ENCODE measurements at regions not wholly inside any gene's neighbourhood (a gene's known extent, or its start where the extent isn't known, plus 50 kb on each side); places are given as distances from the start of the nearest gene placed in this dataset.

DNA sequence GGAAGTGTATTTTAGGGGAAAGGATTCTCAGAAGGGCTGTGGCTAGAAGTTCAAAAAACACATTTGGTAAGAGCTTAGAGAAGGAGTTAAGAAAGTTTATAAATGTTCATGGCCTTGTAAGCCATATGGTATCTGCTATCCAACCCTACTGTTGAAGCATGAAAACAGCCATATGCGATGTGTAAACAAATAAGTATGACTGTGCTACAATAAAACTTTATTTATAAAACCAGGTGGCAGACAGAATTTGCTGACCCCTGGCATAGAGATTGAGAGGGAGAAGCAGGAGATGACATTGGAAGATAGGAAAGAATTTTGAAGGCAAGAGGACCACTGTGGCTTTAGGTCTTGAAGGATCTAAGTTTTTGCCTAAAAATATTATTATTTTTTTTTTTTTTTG, 583.5 kb downstream of the DOK5 start:
- no peak overlapping the region for H3K4me3 ChIP-seq
- no peak for TF ChIP-seq CTCF (IDR thresholded peaks at IDR 0.05)
- DNase-seq (ENCODE audit: low spot score) = no peak
- no peak overlapping the region for H3K27ac ChIP-seq

DNA sequence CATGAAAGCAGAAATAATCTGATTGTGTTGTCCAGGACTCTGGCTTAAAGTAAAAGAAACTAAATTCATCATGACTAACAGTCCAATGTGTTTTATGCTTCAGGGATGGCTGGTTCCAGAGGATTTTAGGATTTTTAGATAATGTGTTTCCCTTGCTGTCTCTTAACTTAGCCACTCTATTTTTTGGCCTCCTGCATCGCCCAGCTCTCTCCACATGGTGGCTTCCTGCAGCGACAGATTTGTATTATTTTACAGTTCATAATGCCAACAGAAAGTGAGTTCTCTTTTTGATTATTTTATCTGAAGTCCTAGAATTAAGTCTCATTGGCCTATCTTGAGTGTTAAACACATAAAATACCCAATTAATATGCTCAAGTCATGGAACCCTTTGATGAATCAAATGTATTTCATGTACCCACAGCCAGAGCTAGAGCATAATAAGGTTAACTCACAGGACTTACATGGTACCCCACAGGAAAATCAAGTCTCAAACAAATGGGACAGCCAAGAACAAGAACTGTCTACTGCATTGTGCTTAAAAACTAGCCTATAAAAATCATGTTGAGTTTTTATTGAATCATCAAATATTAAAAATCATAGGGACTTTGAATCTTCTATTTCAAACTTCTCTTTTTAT, 582.5 kb downstream of the DOK5 start:
- no peak for TF ChIP-seq CTCF (IDR thresholded peaks at IDR 0.05)
- no peak overlapping the region for H3K4me3 ChIP-seq
- no peak for DNase-seq (ENCODE audit: low spot score)
- H3K27ac ChIP-seq = no peak overlapping the region

- TF ChIP-seq CTCF (IDR thresholded peaks at IDR 0.05) = no peak
- Histone ChIP-seq H3K27ac (no peak overlapping the region), H3K4me3 (no peak overlapping the region)
- no peak for DNase-seq (ENCODE audit: low spot score)
Observed at GRCh38 chr20:55054453-55054852, 579.1 kb downstream of the DOK5 start.

- H3K4me3 ChIP-seq = no peak overlapping the region
- DNase-seq (ENCODE audit: low spot score) = no peak
- no peak overlapping the region for H3K27ac ChIP-seq
- TF ChIP-seq CTCF (IDR thresholded peaks at IDR 0.05) = no peak
Observed at GRCh38 chr20:55053389-55053788, 578.0 kb downstream of the DOK5 start.

- TF ChIP-seq CTCF (IDR thresholded peaks at IDR 0.05) = no peak
- DNase-seq (ENCODE audit: low spot score) = no peak
- no peak overlapping the region for H3K27ac ChIP-seq
- no peak overlapping the region for H3K4me3 ChIP-seq
Observed at GRCh38 chr20:55052459-55052858, 577.1 kb downstream of the DOK5 start.

DNA sequence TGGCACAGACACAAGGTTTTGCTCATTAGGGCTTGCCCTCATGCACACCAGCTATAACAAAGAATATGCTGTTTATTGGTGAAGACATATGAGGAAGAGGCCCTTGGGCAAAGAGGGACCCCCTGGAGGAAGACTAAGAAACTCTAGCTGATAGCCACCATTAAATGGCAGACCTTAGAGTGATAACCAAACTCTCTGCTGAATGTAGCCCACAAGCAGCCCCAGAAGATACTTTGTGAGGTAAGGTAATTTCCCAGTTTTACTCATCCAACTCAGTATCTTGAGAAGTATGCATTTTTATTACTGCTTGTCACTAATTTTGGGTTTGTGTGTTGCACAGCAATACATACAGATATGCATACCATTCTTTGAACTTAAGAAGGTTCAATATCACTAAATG, 563.3 kb downstream of the DOK5 start:
- TF ChIP-seq CTCF (IDR thresholded peaks at IDR 0.05) = no peak
- DNase-seq (ENCODE audit: low spot score) = no peak
- no peak overlapping the region for H3K27ac ChIP-seq

DNA sequence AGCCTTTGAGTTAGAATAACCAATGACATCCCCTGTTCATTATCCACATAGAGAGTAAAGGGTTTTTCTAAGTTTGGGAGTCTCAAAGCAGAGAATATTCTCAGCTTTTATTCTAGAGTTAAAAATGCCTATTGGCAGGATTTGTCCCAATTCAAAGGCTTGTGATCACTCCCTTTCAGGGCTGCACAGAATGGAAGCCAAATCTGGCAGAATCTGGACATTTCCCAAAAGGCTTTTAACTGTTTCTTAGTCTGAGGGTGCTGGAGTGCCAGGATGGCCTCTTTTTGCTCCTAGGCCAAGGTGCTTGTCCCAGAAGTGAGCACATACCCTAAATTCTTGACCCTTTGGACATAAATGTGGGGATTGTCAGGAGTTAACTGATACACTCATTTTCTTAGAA, 556.6 kb downstream of the DOK5 start:
- no peak for TF ChIP-seq CTCF (IDR thresholded peaks at IDR 0.05)
- DNase-seq (ENCODE audit: low spot score) = no peak
- no peak overlapping the region for H3K27ac ChIP-seq
- no peak overlapping the region for H3K4me3 ChIP-seq

More for the DNA sequence above, 563.3 kb downstream of the DOK5 start:
- H3K4me3 ChIP-seq = no peak overlapping the region
